GM06990 (cell line): ENCODE measurements at regions not wholly inside any gene's neighbourhood (a gene's known extent, or its start where the extent isn't known, plus 50 kb on each side); places are given as distances from the start of the nearest gene placed in this dataset.
"Not testable (repeated sequence)": the region's sequence is repeated elsewhere in the genome, so short reads cannot be mapped to it uniquely, and the experiment has no call there.

Experiments
- DNase-seq: peaks from one replicate; pipeline ENCODE4 v3.0.0-alpha.2; 2011; ENCODE audit not compliant: insufficient read length; ENCODE audit errors: extremely low read depth
- H3K27me3 ChIP-seq: replicated peaks from 2 replicates; pipeline ENCODE4 v1.6.0; 2011; ENCODE audit warnings: low read length; ENCODE audit not compliant: control insufficient read depth, insufficient read depth
- H3K36me3 ChIP-seq: 2 replicates; pipeline ENCODE4 v1.5.1; 2011; ENCODE audit warnings: low read length; ENCODE audit not compliant: control insufficient read depth, insufficient read depth
- H3K4me3 ChIP-seq: replicated peaks from 2 replicates; pipeline ENCODE4 v1.5.1; 2011; ENCODE audit warnings: low read depth, mild to moderate bottlenecking, control low read depth, low read length
- TF ChIP-seq, protein P1 (sequence below): IDR thresholded peaks from 2 replicates; pipeline ENCODE4 v1.5.1; 2011; ENCODE audit warnings: low read length, control low read depth, mild to moderate bottlenecking, inconsistent platforms; ENCODE audit not compliant: insufficient read depth, poor library complexity, severe bottlenecking

DNA sequence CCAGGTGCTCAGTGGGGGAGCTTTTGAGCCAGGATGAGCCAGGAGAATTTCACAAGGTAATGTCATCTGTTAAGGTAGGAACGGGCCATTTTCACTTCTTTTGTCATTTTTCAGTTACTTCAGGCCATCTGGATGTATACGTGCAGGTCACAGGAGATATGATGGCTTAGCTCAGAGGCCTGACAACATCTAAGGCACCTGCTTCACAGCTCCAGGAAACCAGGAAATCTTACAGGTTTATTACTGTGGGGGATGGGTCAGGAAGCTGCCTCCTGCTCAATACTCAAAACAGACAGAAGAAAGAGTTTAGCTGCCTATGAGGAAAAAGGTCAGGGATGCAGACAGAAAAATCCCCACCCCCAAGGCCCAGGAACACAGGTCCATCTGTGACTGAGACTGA, 364.3 kb upstream of the LRP1B start:
- TF ChIP-seq, protein P1, sequence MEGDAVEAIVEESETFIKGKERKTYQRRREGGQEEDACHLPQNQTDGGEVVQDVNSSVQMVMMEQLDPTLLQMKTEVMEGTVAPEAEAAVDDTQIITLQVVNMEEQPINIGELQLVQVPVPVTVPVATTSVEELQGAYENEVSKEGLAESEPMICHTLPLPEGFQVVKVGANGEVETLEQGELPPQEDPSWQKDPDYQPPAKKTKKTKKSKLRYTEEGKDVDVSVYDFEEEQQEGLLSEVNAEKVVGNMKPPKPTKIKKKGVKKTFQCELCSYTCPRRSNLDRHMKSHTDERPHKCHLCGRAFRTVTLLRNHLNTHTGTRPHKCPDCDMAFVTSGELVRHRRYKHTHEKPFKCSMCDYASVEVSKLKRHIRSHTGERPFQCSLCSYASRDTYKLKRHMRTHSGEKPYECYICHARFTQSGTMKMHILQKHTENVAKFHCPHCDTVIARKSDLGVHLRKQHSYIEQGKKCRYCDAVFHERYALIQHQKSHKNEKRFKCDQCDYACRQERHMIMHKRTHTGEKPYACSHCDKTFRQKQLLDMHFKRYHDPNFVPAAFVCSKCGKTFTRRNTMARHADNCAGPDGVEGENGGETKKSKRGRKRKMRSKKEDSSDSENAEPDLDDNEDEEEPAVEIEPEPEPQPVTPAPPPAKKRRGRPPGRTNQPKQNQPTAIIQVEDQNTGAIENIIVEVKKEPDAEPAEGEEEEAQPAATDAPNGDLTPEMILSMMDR, result no peak
- H3K36me3 ChIP-seq, result no peaks in the 10 kb centered on the region
- no peak for DNase-seq

DNA sequence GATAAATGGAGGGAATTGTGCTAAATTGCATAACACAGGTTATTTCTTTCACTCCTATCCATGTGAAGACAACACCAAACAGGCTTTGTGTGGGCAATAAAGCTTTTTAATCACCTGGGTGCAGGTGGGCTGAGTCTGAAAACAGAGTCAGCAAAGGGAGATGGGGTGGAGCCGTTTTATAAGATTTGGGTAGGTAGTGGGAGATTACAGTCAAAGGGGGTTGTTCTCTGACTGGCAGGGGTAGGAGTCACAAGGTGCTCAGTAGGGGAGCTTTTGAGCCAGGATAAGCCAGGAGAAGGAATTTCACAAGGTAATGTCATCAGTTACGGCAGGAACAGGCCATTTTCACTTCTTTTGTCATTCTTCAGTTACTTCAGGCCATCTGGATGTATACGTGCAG, 358.8 kb upstream of the LRP1B start:
- H3K4me3 ChIP-seq, DNase-seq, H3K27me3 ChIP-seq, H3K36me3 ChIP-seq: not testable (repeated sequence)

More for the DNA sequence above, 364.3 kb upstream of the LRP1B start:
- no peak overlapping the region for H3K4me3 ChIP-seq
- H3K27me3 ChIP-seq, result no peaks in the 10 kb centered on the region

DNA sequence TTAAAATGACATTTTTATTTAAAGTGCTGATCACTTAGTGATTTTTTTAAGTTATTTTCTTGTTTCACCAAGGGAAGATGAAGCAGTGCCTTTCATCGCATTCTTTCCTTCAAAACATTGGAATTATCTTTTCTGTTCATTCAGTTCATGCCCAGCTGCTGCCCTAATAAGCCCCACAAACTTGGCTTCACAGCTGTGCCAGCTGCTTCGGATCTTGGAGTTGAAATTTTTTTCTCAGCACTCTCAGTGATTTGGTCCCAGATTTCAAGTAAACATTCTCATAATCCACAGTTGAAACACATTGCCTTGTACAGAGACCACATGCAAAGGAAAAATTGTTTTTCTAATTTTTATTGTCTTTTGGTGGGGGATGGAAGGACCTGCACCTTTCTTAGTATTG, 353.3 kb upstream of the LRP1B start:
- Histone ChIP-seq H3K27me3 (no peaks in the 10 kb centered on the region), H3K4me3 (no peak overlapping the region), H3K36me3 (no peaks in the 10 kb centered on the region)
- TF ChIP-seq, protein P1, result no peak
- DNase-seq, result no peak

DNA sequence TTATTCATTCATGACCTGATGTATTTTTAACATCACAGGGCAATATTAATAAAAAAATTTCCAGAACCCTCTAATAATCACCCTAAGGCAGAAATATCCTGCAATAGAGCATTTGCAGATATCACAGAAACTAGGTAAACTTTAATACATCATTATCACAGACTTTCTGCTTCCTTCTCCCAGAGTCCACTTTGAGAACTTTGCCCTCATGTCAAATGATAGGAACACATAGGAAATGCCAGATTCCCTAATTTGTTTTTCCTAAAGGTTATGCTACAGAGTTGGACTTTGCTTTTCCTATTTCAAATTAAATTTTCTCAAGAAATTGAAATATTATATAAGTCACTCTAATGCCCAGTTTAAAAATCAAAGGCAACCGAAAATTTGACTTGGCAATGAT, 352.8 kb upstream of the LRP1B start:
- Histone ChIP-seq H3K36me3 (no peaks in the 10 kb centered on the region), H3K4me3 (no peak overlapping the region), H3K27me3 (no peaks in the 10 kb centered on the region)
- TF ChIP-seq, protein P1, result no peak
- no peak for DNase-seq

DNA sequence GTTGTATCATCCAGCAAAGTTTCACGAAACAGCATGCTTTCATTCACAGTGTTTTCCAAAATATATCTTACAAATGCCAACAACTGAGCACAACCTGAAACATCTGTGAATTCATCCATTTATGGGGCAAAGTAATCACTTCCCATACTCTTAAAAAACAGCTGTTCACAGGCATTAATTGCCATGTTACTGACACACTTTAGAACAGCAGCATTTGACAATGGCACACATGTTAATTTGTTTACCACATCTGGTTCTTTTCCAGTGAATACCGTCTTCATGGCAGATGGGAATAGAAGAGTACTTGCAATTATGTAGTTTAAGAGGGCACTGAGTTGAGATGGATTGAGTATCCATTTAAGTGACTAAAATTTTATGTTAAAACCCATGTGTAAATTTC, 347.4 kb upstream of the LRP1B start:
- Histone ChIP-seq H3K27me3 (no peaks in the 10 kb centered on the region), H3K36me3 (no peaks in the 10 kb centered on the region), H3K4me3 (no peak overlapping the region)
- DNase-seq, result no peak
- TF ChIP-seq, protein P1, result no peak

DNA sequence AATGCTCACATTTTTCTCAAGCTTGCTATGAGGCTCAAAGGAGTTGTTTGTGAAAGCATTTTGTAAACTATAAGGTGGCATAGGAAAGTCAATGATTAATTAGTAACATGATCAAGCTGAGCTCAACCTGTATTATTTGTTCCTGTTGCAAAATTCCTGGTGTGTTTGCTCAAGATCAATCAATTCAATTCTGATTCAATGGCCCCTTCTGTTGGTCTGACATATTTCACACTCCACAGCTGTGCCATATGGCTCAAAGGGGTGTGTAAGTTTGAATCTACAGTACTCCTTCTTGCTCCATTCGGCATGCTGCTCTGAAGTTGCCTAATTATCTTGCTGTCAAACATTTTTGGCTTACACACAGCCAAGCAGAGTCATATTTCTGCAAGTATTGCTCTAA, 341.6 kb upstream of the LRP1B start:
- H3K36me3 ChIP-seq, result no peaks in the 10 kb centered on the region
- H3K27me3 ChIP-seq, result no peaks in the 10 kb centered on the region
- DNase-seq, result no peak
- TF ChIP-seq, protein P1, result no peak
- no peak overlapping the region for H3K4me3 ChIP-seq
